Activated T-helper 2 cell treated with anti-CD3 and anti-CD28 coated beads, Interferon-gamma antibody, Interleukin-2, Interleukin-4, amounts not matched to agents 10 μg/mL and 5 μg/mL and 100 μg/mL, durations not matched to agents 14 hours and 24 hours and 36 hours (primary cell): ENCODE measurements at regions not wholly inside any gene's neighbourhood (a gene's known extent, or its start where the extent isn't known, plus 50 kb on each side); places are given as distances from the start of the nearest gene placed in this dataset.

Experiments
- DNase-seq: peaks from one replicate; pipeline ENCODE4 v3.0.0; 2021; ENCODE audit warnings: low spot score
- H3K27ac Mint-ChIP-seq: one replicate; pipeline ENCODE4 v1.8.0; 2021; ENCODE audit warnings: mixed read lengths
- H3K27me3 Mint-ChIP-seq: one replicate; pipeline ENCODE4 v1.8.0; 2021; ENCODE audit warnings: low read depth, mixed read lengths
- H3K36me3 Mint-ChIP-seq: one replicate; pipeline ENCODE4 v1.8.0; 2021; ENCODE audit warnings: low read depth, mixed read lengths
- H3K4me1 Mint-ChIP-seq: one replicate; pipeline ENCODE4 v1.8.0; 2021; ENCODE audit warnings: low read depth, mixed read lengths
- H3K4me3 Mint-ChIP-seq: one replicate; pipeline ENCODE4 v1.8.0; 2021; ENCODE audit warnings: low read depth, mild to moderate bottlenecking, moderate library complexity, mixed read lengths
- H3K9me3 Mint-ChIP-seq: one replicate; pipeline ENCODE4 v1.8.0; 2021; ENCODE audit warnings: mixed read lengths
- intact Hi-C: fragments of 100-400 bp; cut with micrococcal nuclease; formaldehyde crosslinking; loops from one replicate; pipeline ENCODE4 v1.15.1; 2023

- H3K27me3 Mint-ChIP-seq: peaks cover 8% of the 10 kb centered on the region
- peaks cover 4% of the 10 kb centered on the region for H3K9me3 Mint-ChIP-seq
- no peak overlapping the region for H3K27ac Mint-ChIP-seq
- H3K4me3 Mint-ChIP-seq: no peak overlapping the region
- H3K36me3 Mint-ChIP-seq: no peaks in the 10 kb centered on the region
- no peaks in the 10 kb centered on the region for H3K4me1 Mint-ChIP-seq
- intact Hi-C loops: no loop called here
- DNase-seq: no peak
Measured at GRCh38 chr22:48961705-48962104, 866.0 kb downstream of the BRD1 start.

DNA sequence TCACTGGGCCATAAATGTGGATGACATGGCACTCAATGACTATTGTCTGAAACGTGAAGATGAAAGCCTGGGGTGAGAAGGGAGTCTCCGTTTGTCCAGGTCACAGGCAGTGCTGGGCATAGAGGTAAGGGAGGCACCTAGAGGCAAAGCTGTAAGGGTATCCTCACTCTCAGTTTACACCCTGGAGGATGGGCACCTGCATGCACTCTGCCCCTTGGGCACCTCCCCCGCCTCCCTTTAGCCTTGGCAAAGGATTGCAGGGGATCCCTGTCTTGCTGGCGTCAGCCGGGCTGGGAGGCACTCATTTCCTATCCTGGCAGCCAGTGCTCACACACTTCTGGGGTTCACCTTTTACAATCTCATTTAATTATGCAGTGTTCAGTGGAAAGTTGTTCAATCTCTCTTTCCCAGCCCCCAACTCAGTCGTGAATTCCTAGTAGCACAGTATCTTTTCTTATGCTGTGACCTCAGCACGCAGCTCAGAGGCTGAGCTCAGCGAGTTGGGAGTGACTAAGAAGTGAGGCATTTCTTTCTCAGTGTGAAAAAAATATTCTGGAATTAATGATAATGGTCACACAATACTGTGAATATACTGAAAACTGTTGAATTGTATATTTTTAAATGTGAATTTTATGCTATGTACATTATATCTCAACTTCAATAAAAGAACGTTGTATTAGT lies 866.6 kb downstream of the BRD1 start:
- peaks cover 8% of the 10 kb centered on the region for H3K27me3 Mint-ChIP-seq
- intact Hi-C loops: no loop called here
- H3K4me3 Mint-ChIP-seq: no peak overlapping the region
- H3K36me3 Mint-ChIP-seq: no peaks in the 10 kb centered on the region
- no peak for DNase-seq
- peaks cover 9% of the 10 kb centered on the region for H3K9me3 Mint-ChIP-seq
- H3K27ac Mint-ChIP-seq: no peak overlapping the region
- H3K4me1 Mint-ChIP-seq: no peaks in the 10 kb centered on the region

DNA sequence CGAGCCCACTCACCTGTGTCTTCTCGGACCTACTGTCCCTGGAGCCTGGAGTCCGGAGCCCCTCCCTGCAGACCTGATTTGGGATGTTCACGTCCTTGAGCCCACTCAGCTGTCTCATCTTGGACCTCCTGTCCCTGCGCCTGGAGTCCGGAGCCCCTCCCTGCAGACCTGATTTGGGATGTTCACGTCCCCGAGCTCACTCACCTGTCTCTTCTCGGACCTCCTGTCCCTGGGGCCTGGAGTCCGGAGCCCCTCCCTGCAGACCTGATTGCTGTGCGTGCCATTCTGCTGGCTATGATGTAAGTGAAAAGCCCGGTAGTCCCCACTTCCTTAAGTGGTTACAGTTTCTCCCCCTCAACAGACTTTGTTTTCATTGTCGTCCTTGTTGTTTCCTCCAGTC lies 867.1 kb downstream of the BRD1 start:
- no peak overlapping the region for H3K27ac Mint-ChIP-seq
- no peak for DNase-seq
- peaks cover 8% of the 10 kb centered on the region for H3K27me3 Mint-ChIP-seq
- no peaks in the 10 kb centered on the region for H3K36me3 Mint-ChIP-seq
- intact Hi-C loops: no loop called here
- H3K4me3 Mint-ChIP-seq: no peak overlapping the region
- H3K9me3 Mint-ChIP-seq: peaks cover 9% of the 10 kb centered on the region
- H3K4me1 Mint-ChIP-seq: no peaks in the 10 kb centered on the region

DNA sequence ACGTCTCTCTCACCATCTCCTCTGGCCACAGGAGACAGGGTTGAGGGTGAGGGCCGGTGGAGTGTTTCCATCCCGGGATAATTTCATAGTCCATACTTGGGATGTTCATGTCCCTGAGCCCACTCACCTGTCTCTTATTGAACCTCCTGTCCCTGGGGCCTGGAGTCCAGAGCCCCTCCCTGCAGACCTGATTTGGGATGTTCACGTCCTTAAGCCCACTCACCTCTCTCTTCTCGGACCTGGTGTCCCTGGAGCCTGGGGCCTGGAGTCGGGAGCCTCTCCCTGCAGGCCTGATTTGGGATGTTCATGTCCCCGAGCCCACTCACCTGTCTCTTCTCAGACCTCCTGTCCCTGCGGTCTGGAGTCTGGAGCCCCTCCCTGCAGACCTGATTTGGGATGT lies 868.2 kb downstream of the BRD1 start:
- no peak for DNase-seq
- no peaks in the 10 kb centered on the region for H3K4me1 Mint-ChIP-seq
- intact Hi-C loops: no loop called here
- no peak overlapping the region for H3K4me3 Mint-ChIP-seq
- peaks cover 9% of the 10 kb centered on the region for H3K9me3 Mint-ChIP-seq
- H3K27me3 Mint-ChIP-seq: peaks cover 8% of the 10 kb centered on the region
- H3K27ac Mint-ChIP-seq: no peak overlapping the region
- H3K36me3 Mint-ChIP-seq: no peaks in the 10 kb centered on the region

- DNase-seq: no peak
- Mint-ChIP-seq H3K4me3 (no peak overlapping the region), H3K27ac (no peak overlapping the region), H3K27me3 (peaks cover 2% of the 10 kb centered on the region), H3K4me1 (no peaks in the 10 kb centered on the region), H3K36me3 (no peaks in the 10 kb centered on the region), H3K9me3 (peaks cover 9% of the 10 kb centered on the region)
- intact Hi-C loops: no loop called here
Measured at GRCh38 chr22:48957987-48958321, 869.7 kb downstream of the BRD1 start.

GRCh38 chr22:48957311-48957986 lies 870.2 kb downstream of the BRD1 start:
- intact Hi-C loops: no loop called here
- Mint-ChIP-seq H3K4me1 (no peaks in the 10 kb centered on the region), H3K9me3 (peaks cover 9% of the 10 kb centered on the region), H3K27ac (no peak overlapping the region), H3K36me3 (no peaks in the 10 kb centered on the region), H3K4me3 (no peak overlapping the region), H3K27me3 (peaks cover 2% of the 10 kb centered on the region)
- DNase-seq: no peak

DNA sequence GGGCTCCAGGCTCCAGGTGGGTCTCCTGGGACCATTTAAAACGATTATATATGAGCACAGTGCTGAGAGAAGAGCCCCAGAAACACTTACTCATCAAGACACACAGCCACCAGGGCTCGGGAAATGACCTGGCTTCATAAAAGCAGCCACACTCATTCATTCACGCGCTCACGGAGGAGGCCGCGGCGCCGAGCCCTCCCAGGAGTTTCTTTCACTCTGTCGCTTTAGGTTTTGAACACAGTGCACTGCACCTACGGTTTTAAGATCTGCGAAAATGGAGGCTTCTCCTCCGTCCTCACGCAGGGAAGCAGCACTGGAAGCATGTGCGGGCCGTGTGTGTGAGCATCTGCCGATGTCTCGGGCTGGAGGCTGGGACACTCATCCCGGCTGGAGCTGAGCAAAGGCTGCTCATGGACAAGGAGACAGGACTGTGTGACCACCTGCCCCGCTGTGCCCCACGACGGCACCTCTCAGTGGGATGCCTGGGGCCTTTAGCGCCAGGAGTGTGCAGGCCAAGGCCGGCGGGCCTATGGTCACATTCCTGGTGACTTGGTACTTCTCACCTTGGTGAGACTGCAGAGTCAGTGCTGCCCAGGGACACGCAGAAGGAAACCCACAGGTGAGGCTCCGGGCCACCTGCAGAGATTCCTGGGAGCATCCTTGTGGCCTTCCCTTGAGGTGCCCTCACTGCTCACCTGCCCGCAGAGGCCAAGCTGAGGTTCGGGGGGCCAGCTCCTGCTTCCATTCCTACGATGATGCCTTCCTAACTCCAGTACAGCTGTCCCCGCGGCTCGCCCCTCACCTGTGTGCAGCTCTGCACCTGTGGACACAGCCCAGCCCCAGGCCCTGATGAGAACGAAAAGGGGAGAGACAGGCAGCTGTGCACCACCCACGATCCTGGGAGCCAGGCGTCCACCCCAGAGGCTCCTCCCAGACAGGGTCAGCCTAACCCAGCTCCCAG lies 872.0 kb downstream of the BRD1 start:
- no peak overlapping the region for H3K27ac Mint-ChIP-seq
- H3K4me1 Mint-ChIP-seq: no peaks in the 10 kb centered on the region
- DNase-seq: no peak
- no peaks in the 10 kb centered on the region for H3K36me3 Mint-ChIP-seq
- H3K27me3 Mint-ChIP-seq: no peaks in the 10 kb centered on the region
- no peak overlapping the region for H3K4me3 Mint-ChIP-seq
- H3K9me3 Mint-ChIP-seq: peaks cover 9% of the 10 kb centered on the region
- intact Hi-C loops: no loop called here

GRCh38 chr22:48954781-48955311 lies 872.8 kb downstream of the BRD1 start:
- intact Hi-C loops: no loop called here
- H3K4me1 Mint-ChIP-seq: no peaks in the 10 kb centered on the region
- H3K27ac Mint-ChIP-seq: no peak overlapping the region
- DNase-seq: no peak
- no peak overlapping the region for H3K4me3 Mint-ChIP-seq
- H3K9me3 Mint-ChIP-seq: peaks cover 9% of the 10 kb centered on the region
- no peaks in the 10 kb centered on the region for H3K27me3 Mint-ChIP-seq
- H3K36me3 Mint-ChIP-seq: no peaks in the 10 kb centered on the region

GRCh38 chr22:48953830-48954229 lies 873.8 kb downstream of the BRD1 start:
- Mint-ChIP-seq H3K4me3 (no peak overlapping the region), H3K27ac (no peak overlapping the region), H3K27me3 (no peaks in the 10 kb centered on the region), H3K36me3 (no peaks in the 10 kb centered on the region), H3K4me1 (no peaks in the 10 kb centered on the region), H3K9me3 (peaks cover 9% of the 10 kb centered on the region)
- DNase-seq: no peak
- intact Hi-C loops: no loop called here

DNA sequence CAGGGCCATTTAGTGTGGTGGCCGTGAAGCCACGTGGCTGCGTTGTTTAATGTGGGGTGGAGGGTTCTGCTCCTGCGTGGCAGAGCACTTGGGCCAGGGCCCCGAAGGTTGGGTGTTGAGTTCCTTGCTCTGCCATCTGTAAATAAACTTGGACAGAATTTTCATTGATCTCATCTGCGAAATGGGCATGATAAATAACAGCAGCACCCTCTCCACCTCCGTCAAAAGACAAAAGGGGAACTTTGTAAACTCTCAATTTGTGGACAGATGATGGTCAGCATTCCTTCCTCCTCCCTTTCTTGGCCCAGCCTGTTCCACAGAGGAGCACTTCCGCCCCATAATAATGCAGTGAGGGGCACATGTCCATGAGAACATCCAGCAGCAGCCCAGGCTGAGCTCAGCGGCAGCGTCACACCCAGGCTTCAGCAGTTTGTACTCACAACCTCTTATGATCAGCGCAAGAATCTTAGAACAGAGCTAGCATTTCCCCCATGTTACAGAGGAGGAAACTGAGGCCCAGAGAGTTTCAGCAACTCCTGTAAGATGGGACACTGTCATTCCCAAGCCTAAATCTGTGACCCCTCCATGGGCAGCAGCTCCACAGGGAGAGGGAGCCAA lies 874.5 kb downstream of the BRD1 start:
- intact Hi-C loops: no loop called here
- Mint-ChIP-seq H3K36me3 (no peaks in the 10 kb centered on the region), H3K27me3 (no peaks in the 10 kb centered on the region), H3K4me1 (no peaks in the 10 kb centered on the region), H3K4me3 (no peak overlapping the region), H3K9me3 (peaks cover 9% of the 10 kb centered on the region), H3K27ac (no peak overlapping the region)
- DNase-seq: no peak

GRCh38 chr22:48952256-48953102 lies 875.2 kb downstream of the BRD1 start:
- DNase-seq: no peak
- intact Hi-C loops: no loop called here
- no peaks in the 10 kb centered on the region for H3K4me1 Mint-ChIP-seq
- peaks cover 9% of the 10 kb centered on the region for H3K9me3 Mint-ChIP-seq
- H3K4me3 Mint-ChIP-seq: no peak overlapping the region
- no peaks in the 10 kb centered on the region for H3K36me3 Mint-ChIP-seq
- H3K27me3 Mint-ChIP-seq: no peaks in the 10 kb centered on the region
- H3K27ac Mint-ChIP-seq: no peak overlapping the region

- no peak for DNase-seq
Measured at GRCh38 chr22:48951836-48952235, 875.8 kb downstream of the BRD1 start.

More at GRCh38 chr22:48951836-48952235, 875.8 kb downstream of the BRD1 start:
- H3K27ac Mint-ChIP-seq: no peak overlapping the region
- H3K36me3 Mint-ChIP-seq: no peaks in the 10 kb centered on the region
- intact Hi-C loops: no loop called here
- H3K4me3 Mint-ChIP-seq: no peak overlapping the region
- no peaks in the 10 kb centered on the region for H3K4me1 Mint-ChIP-seq
- H3K27me3 Mint-ChIP-seq: no peaks in the 10 kb centered on the region
- peaks cover 7% of the 10 kb centered on the region for H3K9me3 Mint-ChIP-seq
